ENCODE measurements at regions not wholly inside any gene's neighbourhood (a gene's known extent, or its start where the extent isn't known, plus 50 kb on each side); places are given as distances from the start of the nearest gene placed in this dataset.

DNA sequence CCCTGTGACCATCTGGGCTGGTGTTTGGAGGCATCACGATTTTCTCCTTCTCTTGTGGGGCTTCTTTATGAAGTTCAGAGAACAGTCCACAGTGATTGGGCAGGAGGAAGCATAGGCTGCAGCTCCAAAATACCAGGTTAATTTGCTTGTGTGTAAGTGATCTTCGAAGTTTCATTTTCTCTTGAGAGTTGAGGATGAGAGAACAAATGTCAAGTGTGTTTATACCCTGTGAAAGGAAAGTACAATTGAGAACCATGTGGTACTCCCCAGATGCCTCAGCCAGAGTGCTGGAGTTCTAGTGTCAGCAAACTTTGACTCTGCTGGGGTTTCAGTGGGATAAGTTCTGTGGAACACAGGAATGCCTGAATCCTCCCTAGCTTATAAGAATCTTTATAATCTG, 357.1 kb upstream of the CFAP20DC start:
- WGBS (ENCODE audit: insufficient coverage) = 63% methylated on average over 2 of the region's 2 CpGs
- Histone ChIP-seq H3K27me3 (ENCODE audit: control insufficient read depth, insufficient read depth, low read length) (no peaks in the 10 kb centered on the region), H3K4me1 (ENCODE audit: control insufficient read depth, insufficient read depth, low read length) (no peaks in the 10 kb centered on the region), H3K9me3 (replicated peaks; ENCODE audit: control insufficient read depth, low read depth, low read length) (no peaks in the 10 kb centered on the region), H3K36me3 (ENCODE audit: control insufficient read depth, insufficient read depth, low read length) (no peaks in the 10 kb centered on the region), H3K27ac (ENCODE audit: low read length) (no peak overlapping the region), H3K4me3 (ENCODE audit: low read length) (no peak overlapping the region)
- no peak for DNase-seq

DNA sequence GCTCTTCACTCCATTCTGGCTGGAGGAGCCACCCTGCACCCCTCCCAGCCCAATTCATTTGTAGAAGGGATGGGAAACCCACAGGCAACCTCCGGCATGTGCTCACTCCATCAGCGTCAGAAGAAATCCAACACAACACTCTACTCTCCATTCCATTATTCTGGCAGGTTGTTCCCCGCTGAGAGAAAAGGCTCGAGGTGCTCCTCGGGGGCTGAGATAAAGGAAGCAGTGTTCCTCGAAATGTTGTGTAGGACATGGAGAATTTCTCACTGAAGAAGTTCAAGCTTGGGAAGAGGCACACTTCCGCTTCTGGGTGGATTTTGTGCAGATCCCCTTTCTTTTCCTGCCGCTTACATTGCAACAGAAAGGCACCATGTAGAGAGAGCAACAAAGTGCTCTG, 355.0 kb upstream of the CFAP20DC start:
- no peaks in the 10 kb centered on the region for H3K27me3 ChIP-seq (ENCODE audit: control insufficient read depth, insufficient read depth, low read length)
- no peak for DNase-seq
- H3K27ac ChIP-seq (ENCODE audit: low read length) = no peak overlapping the region
- H3K4me1 ChIP-seq (ENCODE audit: control insufficient read depth, insufficient read depth, low read length) = no peaks in the 10 kb centered on the region
- WGBS (ENCODE audit: insufficient coverage) = 72% methylated on average over 5 of the region's 8 CpGs
- no peak overlapping the region for H3K4me3 ChIP-seq (ENCODE audit: low read length)
- H3K9me3 ChIP-seq (replicated peaks; ENCODE audit: control insufficient read depth, low read depth, low read length) = no peaks in the 10 kb centered on the region
- H3K36me3 ChIP-seq (ENCODE audit: control insufficient read depth, insufficient read depth, low read length) = no peaks in the 10 kb centered on the region

DNA sequence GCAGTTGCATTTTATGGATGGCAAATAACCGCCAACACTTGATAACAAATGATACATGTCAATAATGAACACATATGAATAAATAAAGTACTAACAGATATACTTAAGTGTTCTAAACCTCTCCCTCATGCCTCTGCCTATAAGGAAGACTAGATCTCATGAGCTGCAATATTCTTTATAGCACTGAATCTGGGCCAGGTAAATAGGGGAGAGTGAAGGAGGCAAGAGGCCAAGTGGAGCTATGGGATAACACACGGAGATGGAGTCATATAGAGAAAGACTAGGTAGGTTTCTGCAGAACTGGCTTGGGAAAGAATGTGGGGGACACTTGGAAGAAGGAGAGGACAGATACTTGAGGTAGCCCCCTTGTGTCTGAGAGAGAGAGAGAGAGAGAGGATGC, 354.2 kb upstream of the CFAP20DC start:
- no peak overlapping the region for H3K4me3 ChIP-seq (ENCODE audit: low read length)
- H3K27ac ChIP-seq (ENCODE audit: low read length) = no peak overlapping the region
- H3K36me3 ChIP-seq (ENCODE audit: control insufficient read depth, insufficient read depth, low read length) = no peaks in the 10 kb centered on the region
- no peak for DNase-seq
- no peaks in the 10 kb centered on the region for H3K27me3 ChIP-seq (ENCODE audit: control insufficient read depth, insufficient read depth, low read length)
- H3K9me3 ChIP-seq (replicated peaks; ENCODE audit: control insufficient read depth, low read depth, low read length) = no peaks in the 10 kb centered on the region
- no peaks in the 10 kb centered on the region for H3K4me1 ChIP-seq (ENCODE audit: control insufficient read depth, insufficient read depth, low read length)
- WGBS (ENCODE audit: insufficient coverage) = 33% methylated on average over 1 of the region's 2 CpGs

DNA sequence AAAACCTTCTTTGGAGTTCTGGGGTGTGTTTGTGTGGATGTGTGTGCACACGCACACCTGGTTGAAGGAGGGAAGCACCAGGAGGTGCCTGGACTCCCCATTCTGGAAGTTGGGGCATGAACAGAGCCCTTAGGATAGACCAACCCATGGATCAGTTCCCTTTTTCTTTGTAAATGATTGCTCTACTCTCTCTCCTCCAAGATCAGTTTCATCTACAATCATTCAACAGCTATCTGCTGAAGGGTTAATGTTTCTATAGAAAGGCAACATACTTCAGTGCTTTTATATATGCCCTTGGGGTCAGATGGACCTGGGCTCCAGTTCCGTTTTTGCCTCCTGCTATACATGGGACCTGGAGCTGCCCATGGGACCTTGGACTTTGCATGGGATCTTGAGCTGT, 352.1 kb upstream of the CFAP20DC start:
- DNase-seq = no peak
- WGBS (ENCODE audit: insufficient coverage) = 0% methylated on average over 1 of the region's 2 CpGs
- H3K9me3 ChIP-seq (replicated peaks; ENCODE audit: control insufficient read depth, low read depth, low read length) = no peaks in the 10 kb centered on the region
- no peaks in the 10 kb centered on the region for H3K27me3 ChIP-seq (ENCODE audit: control insufficient read depth, insufficient read depth, low read length)
- H3K4me3 ChIP-seq (ENCODE audit: low read length) = no peak overlapping the region
- H3K4me1 ChIP-seq (ENCODE audit: control insufficient read depth, insufficient read depth, low read length) = no peaks in the 10 kb centered on the region
- no peak overlapping the region for H3K27ac ChIP-seq (ENCODE audit: low read length)
- no peaks in the 10 kb centered on the region for H3K36me3 ChIP-seq (ENCODE audit: control insufficient read depth, insufficient read depth, low read length)

DNA sequence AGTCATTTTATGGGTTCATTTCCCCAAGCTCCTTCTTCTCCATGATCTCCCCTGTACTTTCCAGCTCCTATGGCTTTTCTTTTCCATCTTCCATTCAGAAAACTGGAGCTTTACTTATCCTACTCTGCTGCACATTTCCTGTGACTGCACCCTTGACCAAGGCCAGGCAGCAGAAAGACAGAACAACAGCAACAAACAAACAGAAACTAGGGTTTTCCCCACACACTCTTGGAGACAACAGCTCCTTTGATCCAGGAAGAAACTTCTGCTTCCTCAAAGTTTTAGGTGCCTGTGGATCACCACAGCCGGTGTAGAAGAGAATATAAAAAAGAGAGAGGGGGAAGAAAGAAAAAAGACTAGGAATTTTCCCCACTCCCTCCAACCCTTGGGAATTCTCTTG, 342.3 kb upstream of the CFAP20DC start:
- no peaks in the 10 kb centered on the region for H3K36me3 ChIP-seq (ENCODE audit: control insufficient read depth, insufficient read depth, low read length)
- DNase-seq = no peak
- H3K27ac ChIP-seq (ENCODE audit: low read length) = no peak overlapping the region
- no peak overlapping the region for H3K4me3 ChIP-seq (ENCODE audit: low read length)
- H3K4me1 ChIP-seq (ENCODE audit: control insufficient read depth, insufficient read depth, low read length) = no peaks in the 10 kb centered on the region
- H3K27me3 ChIP-seq (ENCODE audit: control insufficient read depth, insufficient read depth, low read length) = no peaks in the 10 kb centered on the region
- H3K9me3 ChIP-seq (replicated peaks; ENCODE audit: control insufficient read depth, low read depth, low read length) = no peaks in the 10 kb centered on the region
- no CpG with 5 or more reads among the region's 1 CpG for WGBS (ENCODE audit: insufficient coverage)

DNA sequence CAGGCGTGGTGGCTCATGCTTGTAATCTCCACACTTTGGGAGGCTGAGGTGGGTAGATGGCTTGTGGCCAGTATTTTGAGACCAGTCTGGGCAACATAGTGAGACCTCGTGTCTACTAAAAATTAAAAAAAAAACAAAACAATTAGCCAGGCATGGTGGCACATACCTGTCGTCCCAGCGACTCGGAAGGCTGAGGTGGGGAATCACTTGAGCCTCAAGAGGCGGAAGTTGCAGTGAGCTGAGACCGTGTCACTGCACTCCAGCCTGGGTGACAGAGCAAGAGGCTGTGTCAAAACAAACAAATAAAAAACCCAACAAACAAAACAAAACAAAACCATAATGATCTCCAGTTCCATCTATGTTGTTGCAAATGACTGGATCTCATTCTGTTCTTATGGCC, 341.3 kb upstream of the CFAP20DC start:
- Histone ChIP-seq H3K36me3 (ENCODE audit: control insufficient read depth, insufficient read depth, low read length) (no peaks in the 10 kb centered on the region), H3K9me3 (replicated peaks; ENCODE audit: control insufficient read depth, low read depth, low read length) (no peaks in the 10 kb centered on the region), H3K4me3 (ENCODE audit: low read length) (no peak overlapping the region), H3K4me1 (ENCODE audit: control insufficient read depth, insufficient read depth, low read length) (no peaks in the 10 kb centered on the region), H3K27me3 (ENCODE audit: control insufficient read depth, insufficient read depth, low read length) (no peaks in the 10 kb centered on the region), H3K27ac (ENCODE audit: low read length) (no peak overlapping the region)
- no peak for DNase-seq
- 94% methylated on average over 4 of the region's 7 CpGs for WGBS (ENCODE audit: insufficient coverage)

DNA sequence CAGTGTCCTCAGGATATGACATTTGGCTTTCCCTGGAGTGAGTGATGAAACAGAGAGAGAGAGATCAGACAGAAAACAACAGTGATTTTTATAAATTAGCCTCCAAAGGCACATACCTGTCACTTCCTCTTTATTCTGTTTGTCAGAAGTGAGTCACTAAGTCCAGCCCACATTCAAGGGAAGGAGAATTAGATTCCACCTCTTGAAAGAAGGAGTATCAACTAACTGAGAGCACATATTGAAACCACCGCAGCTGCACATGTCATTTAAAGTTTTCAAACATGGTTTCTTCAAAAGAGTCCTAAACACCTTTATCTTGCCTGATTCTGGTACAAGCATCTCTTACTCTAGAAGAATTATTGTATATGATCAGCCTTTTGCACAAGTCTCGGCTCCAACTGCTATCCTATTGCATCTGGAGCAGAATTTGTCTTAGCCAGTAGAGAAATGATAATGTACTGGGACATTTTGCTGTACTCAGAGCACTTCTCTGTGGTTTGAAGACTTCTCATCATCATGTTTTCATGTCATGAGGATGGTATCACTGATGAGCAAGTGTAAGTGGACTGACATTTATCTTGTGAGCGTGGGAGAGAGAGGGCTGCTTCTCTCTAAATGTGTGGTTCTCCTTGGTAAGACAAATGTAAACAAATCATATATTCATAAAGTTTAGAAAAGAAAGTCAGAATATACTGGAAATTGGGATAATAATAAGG, 338.9 kb upstream of the CFAP20DC start:
- 60% methylated on average over 1 of the region's 3 CpGs for WGBS (ENCODE audit: insufficient coverage)
- DNase-seq = no peak
- Histone ChIP-seq H3K4me1 (ENCODE audit: control insufficient read depth, insufficient read depth, low read length) (no peaks in the 10 kb centered on the region), H3K27ac (ENCODE audit: low read length) (no peak overlapping the region), H3K36me3 (ENCODE audit: control insufficient read depth, insufficient read depth, low read length) (no peaks in the 10 kb centered on the region), H3K9me3 (replicated peaks; ENCODE audit: control insufficient read depth, low read depth, low read length) (no peaks in the 10 kb centered on the region), H3K4me3 (ENCODE audit: low read length) (no peak overlapping the region), H3K27me3 (ENCODE audit: control insufficient read depth, insufficient read depth, low read length) (no peaks in the 10 kb centered on the region)

DNA sequence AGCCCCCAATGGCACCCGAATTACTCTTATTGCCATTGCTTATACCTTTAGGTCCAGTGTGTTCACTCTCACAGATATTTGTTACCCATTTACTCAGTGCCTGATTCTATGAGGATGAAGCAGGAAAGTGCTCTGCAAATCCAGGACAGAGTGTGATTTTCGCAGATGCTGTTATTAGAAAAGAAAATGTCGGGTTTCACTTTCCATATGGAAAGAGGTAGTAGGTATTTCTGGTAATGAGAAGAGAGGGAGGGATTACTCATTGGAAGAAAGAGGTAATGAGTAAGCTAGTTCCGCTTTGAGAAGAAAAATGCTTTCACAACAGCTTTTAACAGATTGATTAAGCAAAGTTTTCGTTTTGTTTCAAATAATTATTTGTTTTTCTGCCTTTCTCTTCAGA, 336.3 kb upstream of the CFAP20DC start:
- 65% methylated on average over 2 of the region's 5 CpGs for WGBS (ENCODE audit: insufficient coverage)
- Histone ChIP-seq H3K4me3 (ENCODE audit: low read length) (no peak overlapping the region), H3K27me3 (ENCODE audit: control insufficient read depth, insufficient read depth, low read length) (no peaks in the 10 kb centered on the region), H3K27ac (ENCODE audit: low read length) (no peak overlapping the region), H3K4me1 (ENCODE audit: control insufficient read depth, insufficient read depth, low read length) (no peaks in the 10 kb centered on the region), H3K9me3 (replicated peaks; ENCODE audit: control insufficient read depth, low read depth, low read length) (no peaks in the 10 kb centered on the region), H3K36me3 (ENCODE audit: control insufficient read depth, insufficient read depth, low read length) (no peaks in the 10 kb centered on the region)
- peak; percentile 46 for DNase-seq

DNA sequence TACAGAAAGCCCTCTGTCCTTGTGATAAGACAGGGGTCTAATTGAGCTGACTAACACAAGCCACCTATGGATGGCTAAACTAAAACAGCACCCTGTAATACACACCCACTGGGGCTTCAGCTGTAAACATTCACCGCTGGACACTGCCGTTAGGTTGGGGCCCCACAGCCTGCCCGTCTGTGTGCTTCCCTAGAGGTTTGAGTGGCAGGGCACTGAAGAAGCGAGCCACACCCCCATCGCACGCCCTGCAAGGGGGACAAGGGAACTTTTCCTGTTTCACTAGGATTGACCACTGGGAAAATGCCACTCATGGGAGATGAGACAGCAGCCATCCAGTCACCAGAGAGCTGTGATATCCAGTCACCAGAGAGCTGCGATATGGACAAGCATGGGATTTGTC, 335.7 kb upstream of the CFAP20DC start:
- Histone ChIP-seq H3K27ac (ENCODE audit: low read length) (no peak overlapping the region), H3K9me3 (replicated peaks; ENCODE audit: control insufficient read depth, low read depth, low read length) (no peaks in the 10 kb centered on the region)
- 68% methylated on average over 7 of the region's 7 CpGs for WGBS (ENCODE audit: insufficient coverage)

DNA sequence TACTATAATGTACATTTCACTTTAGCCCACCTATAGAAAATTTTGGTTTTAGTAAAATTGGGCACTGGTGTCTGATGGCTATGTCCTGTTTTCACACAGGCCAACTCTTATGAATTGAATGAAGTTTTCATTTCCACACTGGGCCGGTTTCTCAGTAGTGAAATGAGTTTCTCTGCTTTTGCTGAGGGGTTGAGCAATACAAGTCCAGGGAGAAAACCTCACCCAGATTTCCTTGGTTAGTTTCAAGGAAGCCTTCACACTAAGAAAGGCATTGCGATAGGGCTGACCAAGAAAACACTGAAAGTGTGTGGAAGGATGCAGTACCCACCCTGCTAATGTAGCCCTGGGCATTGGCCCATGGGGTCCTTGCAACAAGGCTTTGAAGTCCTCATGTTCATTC, 331.5 kb upstream of the CFAP20DC start:
- H3K4me3 ChIP-seq (ENCODE audit: low read length) = no peak overlapping the region
- no peaks in the 10 kb centered on the region for H3K36me3 ChIP-seq (ENCODE audit: control insufficient read depth, insufficient read depth, low read length)
- no peaks in the 10 kb centered on the region for H3K4me1 ChIP-seq (ENCODE audit: control insufficient read depth, insufficient read depth, low read length)
- H3K27ac ChIP-seq (ENCODE audit: low read length) = no peak overlapping the region
- no peaks in the 10 kb centered on the region for H3K27me3 ChIP-seq (ENCODE audit: control insufficient read depth, insufficient read depth, low read length)
- no peak for DNase-seq
- no peaks in the 10 kb centered on the region for H3K9me3 ChIP-seq (replicated peaks; ENCODE audit: control insufficient read depth, low read depth, low read length)
- 100% methylated on average over 1 of the region's 2 CpGs for WGBS (ENCODE audit: insufficient coverage)

More for the DNA sequence above, 335.7 kb upstream of the CFAP20DC start:
- no peaks in the 10 kb centered on the region for H3K36me3 ChIP-seq (ENCODE audit: control insufficient read depth, insufficient read depth, low read length)
- no peak overlapping the region for H3K4me3 ChIP-seq (ENCODE audit: low read length)
- no peak for DNase-seq
- H3K27me3 ChIP-seq (ENCODE audit: control insufficient read depth, insufficient read depth, low read length) = no peaks in the 10 kb centered on the region
- no peaks in the 10 kb centered on the region for H3K4me1 ChIP-seq (ENCODE audit: control insufficient read depth, insufficient read depth, low read length)

DNA sequence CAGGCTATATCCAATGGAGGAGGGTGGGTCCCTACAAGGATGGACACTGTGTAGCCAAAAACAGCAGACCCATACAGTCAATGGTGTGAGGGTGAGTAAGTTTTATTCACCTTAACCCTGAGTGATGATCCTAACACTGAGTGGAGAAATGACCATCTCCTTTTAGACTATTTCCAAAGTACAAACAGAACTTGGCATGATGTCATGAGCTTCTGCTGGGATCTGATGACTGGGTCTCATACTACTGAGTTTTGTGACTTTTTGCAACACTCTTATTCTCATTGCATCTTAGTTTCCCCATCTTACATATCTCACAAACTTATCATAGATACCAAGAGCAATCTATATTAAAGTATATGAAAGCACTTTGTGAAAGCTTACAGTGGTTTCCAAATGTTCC, 330.3 kb upstream of the CFAP20DC start:
- Histone ChIP-seq H3K27me3 (ENCODE audit: control insufficient read depth, insufficient read depth, low read length) (no peaks in the 10 kb centered on the region), H3K36me3 (ENCODE audit: control insufficient read depth, insufficient read depth, low read length) (no peaks in the 10 kb centered on the region)

More for the DNA sequence above, 330.3 kb upstream of the CFAP20DC start:
- Histone ChIP-seq H3K27ac (ENCODE audit: low read length) (no peak overlapping the region), H3K4me3 (ENCODE audit: low read length) (no peak overlapping the region), H3K9me3 (replicated peaks; ENCODE audit: control insufficient read depth, low read depth, low read length) (no peaks in the 10 kb centered on the region), H3K4me1 (ENCODE audit: control insufficient read depth, insufficient read depth, low read length) (no peaks in the 10 kb centered on the region)
- DNase-seq = no peak

Data from muscle of leg (tissue), 3 donors.